Endothelial cell of umbilical vein (primary cell): ENCODE measurements at regions not wholly inside any gene's neighbourhood (a gene's known extent, or its start where the extent isn't known, plus 50 kb on each side); places are given as distances from the start of the nearest gene placed in this dataset.

Source experiments
- BruUV-seq: library from RNA; stranded (reverse); fragments of 400-500 nt; replicated peaks from 2 replicates; lab custom pipeline; 2021; lab: Mats Ljungman, UMichigan
- CTCF ChIA-PET: fragments of 300-600, 350-600 bp; sonication (Branson Sonifier 250); formaldehyde crosslinking; loops from one replicate; lab custom pipeline; 2021; ENCODE audit warnings: antibody characterized with exemption, inconsistent platforms; lab: Charles Lee
- POLR2A ChIA-PET: fragments of 300-600, 350-600 bp; sonication (Branson Sonifier 250); formaldehyde crosslinking; loops from one replicate; lab custom pipeline; 2021; ENCODE audit warnings: antibody characterized with exemption, inconsistent platforms; lab: Charles Lee
- DNase-seq: peaks from one replicate; pipeline ENCODE4 v3.0.0-alpha.2; 2011; ENCODE audit warnings: low read depth, low spot score
- FAIRE-seq: peaks from 2 replicates; lab custom pipeline; 2011; peaks lifted over from hg19 to GRCh38; lab: Jason Lieb, UNC
- H2AFZ ChIP-seq: 2 replicates; pipeline ENCODE4 v1.6.0; 2012; ENCODE audit warnings: low read depth, low read length, control low read depth, inconsistent platforms
- H3K27ac ChIP-seq: 2 replicates; pipeline ENCODE4 v1.5.1; 2011; ENCODE audit warnings: low read depth, mild to moderate bottlenecking, control low read depth, low read length, moderate library complexity; ENCODE audit not compliant: insufficient read depth
- H3K27me3 ChIP-seq, 2 experiments: 2 replicates each; pipeline versions ENCODE4 v1.6.0 to v1.6.1; 2011; ENCODE audit warnings: low read length in 2 of 2, mixed read lengths in 1 of 2; ENCODE audit not compliant: control insufficient read depth in 2 of 2, insufficient read depth in 2 of 2
- H3K36me3 ChIP-seq, 2 experiments: 2 replicates in 1 of 2; 3 replicates in 1 of 2; pipeline ENCODE4 v1.5.1; 2011; ENCODE audit warnings: low read length in 2 of 2, mild to moderate bottlenecking in 1 of 2, moderate library complexity in 1 of 2; ENCODE audit not compliant: control insufficient read depth in 2 of 2, insufficient read depth in 2 of 2; ENCODE audit errors: extremely low read depth in 1 of 2
- H3K4me1 ChIP-seq: 3 replicates; pipeline ENCODE4 v1.5.1; 2011; ENCODE audit warnings: mild to moderate bottlenecking, low read length; ENCODE audit not compliant: control insufficient read depth, insufficient read depth; ENCODE audit errors: extremely low read depth
- H3K4me2 ChIP-seq: 2 replicates; pipeline ENCODE4 v1.6.1; 2011; ENCODE audit warnings: low read length, control low read depth, mixed read lengths; ENCODE audit not compliant: insufficient read depth
- H3K4me3 ChIP-seq, 3 experiments: fragments of 200-600 bp in 1 of 3; sonication (generic), shearing (Covaris generic) in 1 of 3; replicated peaks in 1 of 3; 2 replicates each; pipeline ENCODE4 v1.5.1; 2011 to 2016; ENCODE audit warnings: control low read depth in 3 of 3, low read length in 3 of 3, mild to moderate bottlenecking in 2 of 3, inconsistent platforms in 1 of 3, low read depth in 1 of 3, moderate library complexity in 1 of 3; ENCODE audit not compliant: insufficient read depth in 1 of 3
- H3K79me2 ChIP-seq: 2 replicates; pipeline ENCODE4 v1.6.0; 2012; ENCODE audit warnings: low read length, inconsistent platforms; ENCODE audit not compliant: control insufficient read depth, insufficient read depth
- H3K9ac ChIP-seq: replicated peaks from 2 replicates; pipeline ENCODE3; 2011; ENCODE audit warnings: low read length, control low read depth; ENCODE audit not compliant: insufficient read depth; ENCODE audit errors: extremely low read depth
- H3K9me1 ChIP-seq: replicated peaks from 3 replicates; pipeline ENCODE4 v1.6.0; 2011; ENCODE audit warnings: mild to moderate bottlenecking, low read length; ENCODE audit not compliant: control insufficient read depth, insufficient read depth; ENCODE audit errors: extremely low read depth
- H3K9me3 ChIP-seq: replicated peaks from 2 replicates; pipeline ENCODE4 v1.5.1; 2012; ENCODE audit warnings: low read length, inconsistent platforms; ENCODE audit not compliant: control insufficient read depth, insufficient read depth
- H4K20me1 ChIP-seq: replicated peaks from 2 replicates; pipeline ENCODE3; 2011; ENCODE audit warnings: mild to moderate bottlenecking, low read length; ENCODE audit not compliant: control insufficient read depth, insufficient read depth; ENCODE audit errors: extremely low read depth
- CTCF ChIP-seq, 2 donors: IDR thresholded peaks; 1 replicate in 1 of 2; 2 replicates in 1 of 2; pipeline ENCODE4 v1.5.1; 2011; ENCODE audit warnings: low read length in 2 of 2, mild to moderate bottlenecking in 2 of 2, moderate library complexity in 2 of 2, control low read depth in 1 of 2, inconsistent platforms in 1 of 2, low read depth in 1 of 2; ENCODE audit not compliant: insufficient read depth in 1 of 2; ENCODE audit errors: extremely low read depth in 1 of 2
- EZH2 ChIP-seq: IDR thresholded peaks from 2 replicates; pipeline ENCODE4 v1.6.1; 2012; ENCODE audit warnings: borderline replicate concordance, low read depth, mild to moderate bottlenecking, moderate library complexity, low read length, inconsistent platforms; ENCODE audit not compliant: severe bottlenecking
- FOS ChIP-seq: IDR thresholded peaks from 2 replicates; pipeline ENCODE4 v1.6.1; 2011; ENCODE audit warnings: mild to moderate bottlenecking, low read length, moderate library complexity, borderline replicate concordance; ENCODE audit not compliant: insufficient read depth
- GATA2 ChIP-seq: IDR thresholded peaks from 2 replicates; pipeline ENCODE4 v1.7.0; 2011; ENCODE audit warnings: low read depth, mild to moderate bottlenecking, moderate library complexity, mixed read lengths, low read length; ENCODE audit not compliant: insufficient read length, insufficient read depth
- JUN ChIP-seq: IDR thresholded peaks from 2 replicates; pipeline ENCODE4 v1.6.1; 2011; ENCODE audit warnings: borderline replicate concordance, low read depth; ENCODE audit not compliant: insufficient read length, insufficient read depth
- MYC ChIP-seq: IDR thresholded peaks from one replicate; pipeline ENCODE4 v1.6.1; 2011; ENCODE audit warnings: mild to moderate bottlenecking, low read depth, low read length
- POLR2A ChIP-seq: IDR thresholded peaks from 2 replicates; pipeline ENCODE4 v1.6.1; 2012; ENCODE audit warnings: low read depth, mild to moderate bottlenecking, control low read depth, low read length
- POLR2AphosphoS5 ChIP-seq: IDR thresholded peaks from 2 replicates; pipeline ENCODE4 v1.6.1; 2012; ENCODE audit warnings: low read depth, mild to moderate bottlenecking, control low read depth, low read length, moderate library complexity; ENCODE audit not compliant: insufficient read depth
- dilution Hi-C: fragments of 300-500 bp; cut with MboI; formaldehyde crosslinking; loops from one replicate; pipeline ENCODE4 v1.15.0; 2019; ENCODE audit warnings: low sequenced_read_pairs; ENCODE audit not compliant: extremely low pct_ligation_motif_present
- intact Hi-C: fragments of 100-400 bp; cut with micrococcal nuclease; formaldehyde crosslinking; loops from one replicate; pipeline ENCODE4 v1.10.0; 2022
- TF ChIP-seq, protein P1 (sequence below): IDR thresholded peaks from 2 replicates; pipeline ENCODE4 v1.6.1; 2011; ENCODE audit not compliant: insufficient read depth, insufficient read length

DNA sequence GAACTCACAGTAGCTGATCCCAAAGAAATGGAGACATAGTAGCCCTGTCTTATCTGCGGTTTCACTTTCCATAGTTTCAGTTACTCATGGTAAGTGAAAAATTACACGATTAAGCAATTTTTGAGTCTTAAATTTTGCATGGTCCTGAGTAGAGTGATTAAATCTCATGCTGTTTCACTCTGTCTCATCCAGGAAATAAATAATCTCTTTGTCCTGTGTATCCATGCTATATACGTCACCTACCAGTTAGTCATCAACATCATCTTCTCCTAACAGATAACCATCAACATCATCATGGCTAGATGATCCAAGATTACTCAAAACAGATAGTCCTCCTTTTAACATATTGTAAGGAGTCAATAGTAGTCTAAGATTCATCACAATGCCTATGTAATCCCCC lies 1589.3 kb downstream of the BRINP3 start:
- TF ChIP-seq POLR2A (no peak), POLR2AphosphoS5 (no peak), MYC (no peak), EZH2 (no peak), FOS (no peak), CTCF (IDR thresholded peaks at IDR 0.05; ENCODE audit: extremely low read depth in 1 of 2, insufficient read depth in 1 of 2, low read depth in 1 of 2, low read length in 2 of 2) (no peak), GATA2 (no peak), JUN (no peak)
- TF ChIP-seq, protein P1, sequence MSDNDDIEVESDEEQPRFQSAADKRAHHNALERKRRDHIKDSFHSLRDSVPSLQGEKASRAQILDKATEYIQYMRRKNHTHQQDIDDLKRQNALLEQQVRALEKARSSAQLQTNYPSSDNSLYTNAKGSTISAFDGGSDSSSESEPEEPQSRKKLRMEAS: no peak
- Histone ChIP-seq H3K27ac (no peak overlapping the region), H4K20me1 (no peaks in the 10 kb centered on the region), H3K4me3 (no peak overlapping the region), H3K36me3 (no peaks in the 10 kb centered on the region), H3K27me3 (no peaks in the 10 kb centered on the region), H3K9me1 (no peaks in the 10 kb centered on the region), H3K4me1 (no peaks in the 10 kb centered on the region), H3K9me3 (no peaks in the 10 kb centered on the region), H3K9ac (no peak overlapping the region), H2AFZ (no peak overlapping the region), H3K4me2 (no peak overlapping the region), H3K79me2 (no peaks in the 10 kb centered on the region)
- intact Hi-C loops (no loop called here), dilution Hi-C loops (no loop called here)
- ChIA-PET CTCF (no interaction called here), POLR2A (no interaction called here)
- FAIRE-seq (no peak), DNase-seq (no peak)
- no TSS peak for BruUV-seq
